NOMO-1 treated with dmso at 0.1 percent for 144 hours (cell line): ENCODE measurements at regions not wholly inside any gene's neighbourhood (a gene's known extent, or its start where the extent isn't known, plus 50 kb on each side); places are given as distances from the start of the nearest gene placed in this dataset.
A peak's percentile ranks its signal among the peaks of the same experiment; 100 is the strongest.
"Not testable (repeated sequence)": the region's sequence is repeated elsewhere in the genome, so short reads cannot be mapped to it uniquely, and the experiment has no call there.

Experiments used
- DNase-seq: peaks from one replicate; lab custom pipeline; 2025; ENCODE audit not compliant: unreplicated experiment; lab: John Stamatoyannopoulos, UW

- no peak for DNase-seq
Observed at GRCh38 chr5:14995229-14995628, 123.7 kb upstream of the ANKH start.

- DNase-seq: not testable (repeated sequence)
Observed at GRCh38 chr5:14993459-14994133, 122.0 kb upstream of the ANKH start.

GRCh38 chr5:14992751-14993458 is 121.3 kb upstream of the ANKH start:
- not testable (repeated sequence) for DNase-seq

GRCh38 chr5:14988223-14988622 is 116.6 kb upstream of the ANKH start:
- DNase-seq: no peak

- no peak for DNase-seq
Observed at GRCh38 chr5:14986413-14986812, 114.8 kb upstream of the ANKH start.

GRCh38 chr5:14983666-14984441 is 112.3 kb upstream of the ANKH start:
- DNase-seq: peak; percentile 52

GRCh38 chr5:14980698-14981097 is 109.1 kb upstream of the ANKH start:
- DNase-seq: no peak

GRCh38 chr5:14977058-14977685 is 105.6 kb upstream of the ANKH start:
- no peak for DNase-seq

GRCh38 chr5:14976486-14976885 is 104.9 kb upstream of the ANKH start:
- DNase-seq: no peak

GRCh38 chr5:14971873-14972272 is 100.3 kb upstream of the ANKH start:
- no peak for DNase-seq

- no peak for DNase-seq
Observed at GRCh38 chr5:14968796-14969195, 97.2 kb upstream of the ANKH start.

GRCh38 chr5:14967166-14967565 is 95.6 kb upstream of the ANKH start:
- no peak for DNase-seq

- no peak for DNase-seq
Observed at GRCh38 chr5:14965815-14966214, 94.2 kb upstream of the ANKH start.

GRCh38 chr5:14962604-14963003 is 91.0 kb upstream of the ANKH start:
- DNase-seq: no peak

GRCh38 chr5:14960120-14960462 is 88.5 kb upstream of the ANKH start:
- no peak for DNase-seq

GRCh38 chr5:14959399-14960119 is 88.0 kb upstream of the ANKH start:
- no peak for DNase-seq

GRCh38 chr5:14958188-14958587 is 86.6 kb upstream of the ANKH start:
- no peak for DNase-seq

GRCh38 chr5:14956423-14957046 is 85.0 kb upstream of the ANKH start:
- DNase-seq: no peak

GRCh38 chr5:14954616-14955343 is 83.2 kb upstream of the ANKH start:
- no peak for DNase-seq

- DNase-seq: no peak
Observed at GRCh38 chr5:14954216-14954615, 82.6 kb upstream of the ANKH start.
